Breast epithelium (tissue), 3 donors: ENCODE measurements at regions not wholly inside any gene's neighbourhood (a gene's known extent, or its start where the extent isn't known, plus 50 kb on each side); places are given as distances from the start of the nearest gene placed in this dataset.

Source experiments
- CTCF ChIP-seq, 3 donors: fragments of 450-650 bp; IDR thresholded peaks; one replicate each; pipeline ENCODE4 v1.5.1; 2016 to 2017; ENCODE audit warnings: antibody characterized with exemption in 3 of 3, mild to moderate bottlenecking in 3 of 3, moderate library complexity in 3 of 3
- POLR2A ChIP-seq: fragments of 450-650 bp; IDR thresholded peaks from one replicate; pipeline ENCODE4 v1.6.1; 2016; ENCODE audit warnings: antibody characterized with exemption, mild to moderate bottlenecking, moderate library complexity

DNA sequence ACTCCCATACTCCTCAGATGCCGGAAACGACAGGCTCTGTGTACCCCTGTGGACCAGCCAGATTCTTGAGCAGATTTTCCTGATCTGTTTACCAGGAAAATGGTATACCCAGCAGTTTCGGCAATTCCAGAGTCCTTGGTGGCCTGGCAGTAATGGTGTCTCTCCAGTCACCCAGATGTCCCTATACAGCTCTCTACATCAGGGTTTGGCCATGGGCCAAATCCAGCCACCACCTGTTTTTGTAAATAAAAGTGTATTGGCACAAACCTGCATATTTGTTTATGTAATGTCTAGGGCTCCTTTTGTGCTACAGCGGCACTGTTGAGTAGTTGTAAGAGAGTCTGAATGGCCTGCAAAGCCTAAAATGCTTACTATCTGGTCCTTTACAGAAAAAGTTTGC, 491.3 kb downstream of the RPS24 start:
- TF ChIP-seq CTCF (IDR thresholded peaks at IDR 0.05) (no peak), POLR2A (no peak)
